Glomerular visceral epithelial cell (primary cell): ENCODE measurements at regions not wholly inside any gene's neighbourhood (a gene's known extent, or its start where the extent isn't known, plus 50 kb on each side); places are given as distances from the start of the nearest gene placed in this dataset.
"Not testable (repeated sequence)": the region's sequence is repeated elsewhere in the genome, so short reads cannot be mapped to it uniquely, and the experiment has no call there.

Source experiments
- DNase-seq: peaks from one replicate; pipeline ENCODE4 v3.0.0-alpha.2; 2016; ENCODE audit errors: extremely low spot score

DNA sequence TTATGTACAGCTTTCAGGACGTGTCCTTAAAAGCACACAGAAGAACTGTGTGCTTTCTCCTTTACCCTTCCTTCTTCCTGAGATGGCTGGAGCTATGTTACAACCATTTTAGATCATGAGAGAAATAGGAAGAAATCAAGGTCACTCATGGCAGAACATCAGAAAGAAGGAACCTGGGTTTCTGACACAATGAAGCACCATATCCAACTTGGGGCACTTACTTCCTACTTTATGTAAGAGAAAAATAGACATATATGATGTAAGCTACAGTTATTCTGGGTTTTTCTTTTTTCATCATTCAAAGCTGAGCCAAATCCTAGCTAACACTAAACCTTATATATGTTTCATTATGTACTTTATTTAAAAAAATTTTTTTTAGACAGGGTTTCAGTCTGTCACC is 79.5 kb downstream of the FAM161A start:
- DNase-seq: no peak

DNA sequence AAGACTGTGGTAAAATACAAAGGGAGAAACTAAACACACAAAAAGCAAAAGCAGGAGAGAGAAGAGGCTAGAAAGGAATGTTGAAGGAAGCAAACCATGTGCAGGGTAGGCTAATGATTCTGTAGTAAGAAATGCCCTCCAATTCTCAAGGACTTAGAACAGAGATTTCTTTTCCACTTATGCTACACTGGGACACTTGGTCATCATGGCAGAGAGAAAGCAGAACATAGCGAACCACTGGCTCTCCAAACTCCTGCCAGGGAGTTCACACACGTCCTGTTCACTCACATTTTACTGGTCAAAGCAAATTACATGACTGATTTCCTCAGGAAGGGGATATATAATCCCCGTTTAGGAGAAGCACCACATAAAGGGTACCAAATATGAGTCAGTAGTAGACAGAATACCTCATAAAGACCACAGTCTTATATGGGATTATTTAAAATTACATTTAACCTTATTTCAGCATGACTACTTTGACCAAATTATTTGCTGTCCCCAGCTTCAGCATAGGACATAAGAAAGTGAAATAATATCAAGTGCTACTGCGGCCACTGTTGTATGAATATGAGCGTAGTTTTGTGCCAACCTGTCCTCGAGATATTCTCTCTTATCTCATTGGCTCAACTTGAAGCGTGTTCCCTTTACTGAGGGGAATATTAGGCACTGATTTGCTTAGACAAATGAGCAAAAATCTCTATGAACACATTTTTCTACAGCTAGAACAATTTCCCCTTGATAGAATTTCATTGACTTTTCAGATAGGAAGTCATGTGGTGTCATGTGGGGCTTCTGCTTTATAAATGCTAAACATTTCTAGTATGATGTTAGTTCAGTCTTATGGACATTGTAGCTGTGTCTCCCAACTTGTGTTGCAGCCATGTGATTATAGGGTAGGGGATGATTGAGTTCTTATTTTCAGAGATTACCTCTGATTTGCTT is 81.7 kb downstream of the FAM161A start:
- no peak for DNase-seq

DNA sequence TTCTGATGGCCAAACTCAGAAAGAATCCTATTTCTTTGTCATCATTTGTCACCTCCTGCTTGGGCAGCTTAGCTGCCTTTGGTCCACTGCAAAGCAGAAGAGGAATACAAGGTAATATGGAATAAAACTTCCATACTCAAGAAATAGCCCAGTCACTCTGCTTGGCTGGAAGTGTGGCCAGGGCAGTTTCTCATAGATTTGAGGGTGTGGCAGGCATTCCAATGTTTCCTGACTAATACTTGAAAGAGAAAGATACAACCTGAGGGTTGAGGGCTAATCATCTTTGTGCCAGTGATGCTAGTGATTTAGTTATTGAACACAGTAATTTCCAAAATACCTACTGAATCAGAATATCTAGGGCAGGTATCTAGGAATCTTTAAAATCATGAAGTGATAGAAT is 83.1 kb downstream of the FAM161A start:
- no peak for DNase-seq

DNA sequence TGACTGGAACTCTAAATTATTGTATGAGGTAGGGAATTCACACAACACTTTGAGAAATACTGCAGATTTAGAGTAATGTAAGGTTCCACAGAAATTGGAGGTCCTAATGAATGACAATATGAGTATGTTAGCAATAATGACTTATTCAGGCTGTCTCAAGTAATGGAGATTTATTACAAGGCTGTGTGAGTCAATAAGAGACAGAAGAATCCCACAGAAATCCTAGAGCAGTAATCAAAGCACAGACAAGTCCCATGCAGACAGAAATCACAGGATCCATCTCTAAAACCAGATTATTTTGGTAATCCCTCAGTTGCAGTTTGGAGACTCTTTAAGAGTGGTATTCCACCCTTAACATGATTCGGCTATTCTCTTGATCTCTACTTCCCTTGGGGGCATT is 83.6 kb downstream of the FAM161A start:
- no peak for DNase-seq

DNA sequence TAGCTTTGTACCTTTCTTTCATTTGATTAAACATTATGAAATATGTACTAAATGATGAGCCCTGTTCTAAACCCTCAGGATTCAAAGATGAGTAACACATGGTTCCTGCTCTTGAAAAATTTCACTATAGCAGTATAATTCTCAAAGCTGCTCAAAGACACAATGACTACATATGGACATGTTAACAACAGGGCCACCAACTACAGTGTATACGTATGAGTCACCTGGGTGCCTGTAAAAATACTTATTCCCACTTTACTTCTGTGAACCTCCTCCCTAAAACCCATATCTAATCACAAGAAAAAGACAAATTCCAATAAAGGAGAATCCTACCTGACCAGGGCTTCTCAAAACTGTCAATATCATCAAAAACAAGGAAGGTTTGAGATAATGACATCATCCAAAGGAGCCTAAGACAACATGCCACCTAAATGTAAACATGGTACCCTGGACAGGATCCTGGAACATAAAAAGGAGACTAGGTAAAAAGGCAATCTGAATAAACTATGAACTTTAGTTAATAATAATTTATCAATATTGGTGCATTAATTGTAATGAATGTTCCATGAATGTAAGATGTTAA is 84.7 kb downstream of the FAM161A start:
- DNase-seq: no peak

DNA sequence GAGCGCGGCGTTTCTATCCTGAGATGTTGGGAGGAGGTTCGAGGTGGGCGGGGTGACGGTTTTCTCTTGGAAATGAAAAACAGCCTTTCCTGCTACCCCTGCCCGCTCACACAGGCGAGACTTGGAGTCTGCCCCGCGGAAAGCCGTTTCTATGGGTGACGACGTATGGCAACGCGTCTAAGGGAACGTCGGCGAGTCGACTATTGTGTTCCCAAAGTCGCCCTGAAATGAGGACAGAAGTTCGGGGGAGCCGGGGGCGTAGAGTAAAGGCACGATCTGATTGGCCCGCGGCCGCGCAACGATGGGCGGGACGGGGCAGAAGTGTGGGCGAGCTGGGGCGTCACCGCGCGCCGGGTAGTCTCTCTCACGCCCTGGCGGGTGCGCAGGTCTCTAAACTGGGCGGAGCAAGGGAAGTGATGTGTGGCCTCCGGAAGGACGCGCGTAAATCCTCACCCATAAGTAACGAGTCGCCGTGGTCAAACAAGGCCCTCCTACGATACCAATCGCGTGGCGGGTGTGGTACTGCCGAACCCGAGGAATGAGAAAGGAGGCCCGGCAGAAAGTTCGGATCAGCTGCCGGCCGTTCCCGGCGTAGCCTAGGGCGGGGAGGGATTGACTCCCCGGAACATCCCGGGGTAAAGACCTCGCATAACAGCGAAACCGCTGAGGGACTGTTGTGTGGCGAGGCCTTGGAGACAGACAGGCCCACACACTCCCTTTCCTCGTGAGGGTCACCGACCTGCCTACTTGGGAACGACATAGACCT is 89.6 kb downstream of the FAM161A start:
- DNase-seq: peak; percentile 96

DNA sequence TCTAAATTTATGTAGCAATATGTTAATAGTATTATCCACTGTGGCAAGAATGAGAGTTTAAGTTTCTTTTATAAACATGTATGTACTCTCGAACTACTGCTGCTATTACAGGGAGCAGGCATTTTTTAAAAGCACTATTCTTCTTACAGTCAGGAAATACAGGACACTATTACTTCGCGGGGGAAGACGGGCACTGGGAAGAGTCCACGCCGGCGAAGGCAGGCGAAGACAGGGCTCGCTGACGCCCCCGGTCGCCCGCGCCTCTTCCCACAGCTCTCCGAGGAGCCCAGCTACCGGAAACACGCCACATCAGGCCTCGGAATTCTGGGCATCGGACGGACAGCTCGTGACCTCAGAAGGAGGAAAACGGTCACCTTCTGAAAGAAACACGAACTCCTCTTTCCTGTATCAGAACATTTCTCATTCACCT is 90.2 kb downstream of the FAM161A start:
- peak; percentile 77 for DNase-seq

DNA sequence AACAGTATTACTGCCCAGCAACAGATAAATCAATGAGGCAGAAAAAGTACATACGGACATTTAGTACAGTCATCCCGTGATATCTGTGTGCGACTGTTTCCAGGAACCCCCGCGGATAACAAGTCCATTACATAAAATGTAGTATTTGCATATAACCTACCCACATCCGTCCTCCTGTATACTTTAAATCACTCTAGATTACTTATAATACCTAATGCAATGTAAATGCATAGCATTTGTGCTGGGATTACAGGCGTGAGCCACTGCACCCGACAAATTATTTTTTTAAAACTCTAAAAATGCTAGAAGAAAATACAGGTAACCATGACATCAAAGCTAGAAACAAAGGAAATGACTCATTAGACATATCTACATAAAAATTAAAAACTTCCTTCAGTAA is 91.6 kb downstream of the FAM161A start:
- DNase-seq: no peak

DNA sequence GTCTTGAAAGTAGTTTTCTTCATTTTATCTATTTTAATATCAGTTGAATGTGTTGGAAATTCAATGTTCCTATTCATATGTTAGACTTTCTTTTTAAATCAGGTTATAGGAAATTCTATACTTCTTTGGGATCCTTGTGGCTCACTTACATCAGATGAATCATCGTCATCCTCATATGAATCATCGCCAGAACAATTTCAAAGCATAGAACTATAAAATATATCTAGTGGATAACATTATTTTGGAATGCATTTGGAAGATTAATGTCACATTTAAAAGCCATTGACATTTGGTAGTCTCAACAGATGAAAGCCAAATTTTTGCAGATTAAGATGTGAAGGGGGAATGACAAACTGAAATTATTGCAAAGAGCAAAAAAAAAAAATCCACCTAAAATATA is 94.1 kb downstream of the FAM161A start:
- DNase-seq: peak; percentile 21

DNA sequence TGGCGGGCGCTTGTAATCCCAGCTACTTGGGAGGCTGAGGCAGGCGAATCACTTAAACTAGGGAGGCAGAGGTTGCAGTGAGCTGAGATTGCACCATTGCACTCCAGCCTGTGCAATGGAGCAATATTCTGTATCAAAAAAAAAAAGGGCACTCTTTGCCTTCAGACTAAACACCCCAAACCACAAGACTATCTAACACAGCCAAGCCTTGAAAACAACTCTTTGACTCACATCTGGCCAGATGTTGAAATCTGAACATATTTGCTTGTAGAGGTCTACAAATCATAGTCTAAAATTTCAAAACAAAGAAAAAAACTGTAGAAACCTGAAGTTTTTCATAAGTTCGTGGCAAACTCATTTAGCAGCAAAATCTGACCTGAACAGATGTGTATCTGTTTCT is 94.9 kb downstream of the FAM161A start:
- no peak for DNase-seq

DNA sequence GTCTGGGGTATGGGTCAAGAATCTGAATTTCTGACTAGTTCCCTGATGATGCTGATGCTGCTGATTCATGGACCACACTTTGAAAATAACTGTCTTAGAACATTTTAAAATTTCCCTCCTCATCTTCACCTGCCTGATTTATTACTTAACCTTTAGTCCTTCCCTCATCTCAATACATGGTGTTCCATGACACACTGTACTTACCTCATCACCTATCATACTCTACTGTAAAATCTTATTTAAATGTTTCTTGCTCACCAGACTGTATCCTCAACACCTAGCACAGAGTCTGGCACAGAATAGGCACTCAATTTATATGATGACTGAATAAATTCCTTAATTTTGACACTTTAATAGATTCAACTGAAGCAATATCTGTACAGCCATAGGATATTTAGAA is 95.7 kb downstream of the FAM161A start:
- no peak for DNase-seq

DNA sequence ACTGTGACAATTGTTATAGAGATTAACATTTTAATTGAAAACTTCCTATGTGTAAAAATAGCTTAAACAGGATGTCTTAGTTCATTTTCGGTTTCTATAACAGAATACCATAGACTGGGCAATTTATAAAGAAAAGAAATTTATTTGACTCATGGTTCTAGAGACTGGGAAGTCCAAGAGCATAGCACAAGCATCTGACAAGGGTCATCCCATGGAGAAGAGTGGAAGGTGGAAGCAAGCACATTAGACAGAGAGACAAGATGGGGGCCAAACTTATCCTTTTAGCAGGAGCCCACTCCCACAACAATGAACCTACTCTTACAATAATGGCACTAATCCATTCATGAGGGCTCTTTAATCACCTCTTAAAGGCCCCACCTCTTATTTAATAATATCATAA is 100.3 kb downstream of the FAM161A start:
- DNase-seq: no peak

DNA sequence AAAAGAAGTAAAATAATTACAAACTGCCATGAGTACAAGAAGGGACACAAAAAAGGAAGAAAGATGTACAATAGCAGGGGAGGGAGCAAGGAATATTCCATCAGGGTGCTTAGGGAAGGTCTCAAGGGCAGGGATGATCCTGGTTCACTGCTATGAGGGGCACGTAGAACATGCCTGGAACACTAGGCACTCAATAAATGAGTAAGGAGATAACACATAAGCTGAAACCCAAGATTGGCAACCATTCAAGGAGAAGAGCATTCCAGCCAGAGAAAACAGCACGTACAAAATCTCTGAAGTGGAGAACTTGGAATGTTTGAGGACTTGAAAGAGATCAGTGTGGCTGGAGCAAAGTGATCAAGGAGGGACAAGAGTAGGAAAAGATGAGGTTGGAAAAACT is 103.2 kb downstream of the FAM161A start:
- DNase-seq: peak; percentile 27

DNA sequence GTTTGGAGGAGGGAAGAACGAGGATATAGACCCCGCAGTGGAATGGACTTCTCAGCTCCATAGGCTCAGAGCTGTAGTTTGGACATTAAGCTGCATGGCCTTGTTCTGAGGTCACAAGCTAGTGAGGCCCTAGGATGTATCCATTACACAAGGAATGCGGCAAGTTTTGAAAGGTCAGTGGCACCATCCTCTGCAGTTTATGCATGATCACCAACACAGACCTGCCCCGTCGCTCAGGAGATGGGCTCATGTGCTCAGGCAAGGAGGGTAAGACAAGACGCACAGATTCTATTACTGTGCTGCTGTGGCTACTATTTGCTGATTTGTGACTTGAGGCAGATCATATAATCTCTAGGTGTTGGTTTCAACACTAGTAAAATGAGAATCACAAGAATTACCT is 110.9 kb downstream of the FAM161A start:
- DNase-seq: no peak

DNA sequence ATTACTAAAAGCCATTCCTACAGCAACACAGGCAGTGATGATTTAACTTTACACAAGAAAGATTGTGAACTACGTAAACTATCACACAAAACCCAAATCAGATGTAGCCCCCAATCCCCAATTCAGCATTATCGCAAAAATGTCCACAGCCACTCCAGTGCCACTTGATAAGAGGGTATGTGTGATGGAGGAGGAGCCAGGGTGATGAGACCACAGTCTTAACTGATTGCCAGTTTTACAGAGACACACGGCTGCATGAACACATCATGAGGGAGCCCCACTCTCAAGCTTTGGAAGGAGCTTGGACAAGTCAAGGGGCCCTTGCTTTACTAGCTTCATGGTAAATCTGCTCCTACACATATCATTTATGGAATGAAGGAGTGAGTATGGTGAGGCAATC is 116.0 kb downstream of the FAM161A start:
- DNase-seq: no peak

DNA sequence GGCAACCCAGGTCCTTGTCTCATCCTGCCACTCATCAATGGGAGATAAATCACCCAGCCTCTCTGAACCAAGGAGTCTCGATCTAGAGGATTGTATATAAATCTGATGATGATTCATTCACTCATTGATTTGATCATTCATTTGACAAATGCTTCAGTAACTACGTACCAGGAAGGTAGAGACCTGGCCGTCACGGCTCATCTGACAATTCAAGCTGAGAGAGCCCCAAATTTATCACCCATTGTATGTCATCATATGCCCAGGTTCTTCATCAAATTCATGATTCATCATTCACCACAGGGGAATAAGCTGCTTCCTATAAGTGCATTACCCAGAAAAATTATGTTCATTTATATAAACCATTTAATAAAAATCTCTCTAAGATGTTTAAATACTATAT is 116.9 kb downstream of the FAM161A start:
- peak; percentile 2 for DNase-seq

DNA sequence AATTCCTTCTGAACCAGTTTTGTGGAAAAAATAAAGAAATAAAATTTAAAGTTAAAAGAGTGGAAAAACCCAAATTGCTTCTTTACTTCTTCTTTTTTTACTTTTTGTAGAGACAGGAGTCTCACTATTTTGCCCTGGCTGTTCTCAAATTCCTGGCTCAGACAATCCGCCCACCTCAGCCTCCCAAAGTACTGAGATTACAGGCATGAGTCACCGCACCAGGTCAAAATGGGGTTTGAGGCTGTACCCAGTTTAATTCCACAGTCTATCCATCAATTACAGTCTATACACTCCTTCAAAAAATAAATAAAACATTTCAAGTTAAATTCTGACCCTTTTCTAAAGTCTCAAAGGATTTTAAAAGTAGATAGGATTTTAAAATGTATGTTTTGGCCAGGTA is 120.3 kb downstream of the FAM161A start:
- DNase-seq: no peak

DNA sequence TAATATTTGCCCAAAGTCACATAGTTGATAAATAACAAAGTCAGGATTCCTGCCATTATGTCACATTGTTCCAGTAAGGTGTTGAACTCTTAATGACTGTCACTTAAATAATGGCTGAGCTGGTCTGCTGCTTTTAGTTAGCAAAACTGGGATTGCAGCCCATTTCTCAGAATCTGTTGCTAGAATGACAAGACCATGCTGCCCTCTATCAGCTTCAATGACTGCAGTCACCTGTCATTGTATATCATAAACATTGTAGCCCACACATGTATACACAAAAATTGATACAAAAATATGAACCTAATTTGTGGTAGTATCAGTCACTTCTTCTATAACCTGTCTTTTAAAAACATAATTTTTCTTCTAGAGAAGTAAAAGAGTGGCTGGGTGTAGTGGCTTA is 121.1 kb downstream of the FAM161A start:
- no peak for DNase-seq

DNA sequence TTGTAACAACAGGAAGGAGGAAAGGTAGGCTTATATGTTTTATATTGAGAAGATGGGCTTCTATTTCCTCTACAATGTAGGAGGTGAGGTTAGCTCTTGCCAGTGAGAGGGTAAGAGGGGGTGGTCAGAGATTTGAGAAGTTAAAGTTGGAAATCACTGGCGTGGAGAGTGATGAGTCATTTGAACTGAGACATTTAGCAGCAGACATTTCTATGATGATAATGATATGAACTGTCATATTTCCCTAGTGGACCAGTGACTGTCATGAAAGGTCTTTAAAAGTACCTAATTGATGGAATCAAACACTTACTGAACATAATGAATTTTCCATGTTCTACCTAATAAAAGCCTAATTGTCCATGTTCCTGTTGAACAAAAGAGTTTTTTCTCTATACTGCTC is 126.1 kb downstream of the FAM161A start:
- DNase-seq: peak; percentile 5

DNA sequence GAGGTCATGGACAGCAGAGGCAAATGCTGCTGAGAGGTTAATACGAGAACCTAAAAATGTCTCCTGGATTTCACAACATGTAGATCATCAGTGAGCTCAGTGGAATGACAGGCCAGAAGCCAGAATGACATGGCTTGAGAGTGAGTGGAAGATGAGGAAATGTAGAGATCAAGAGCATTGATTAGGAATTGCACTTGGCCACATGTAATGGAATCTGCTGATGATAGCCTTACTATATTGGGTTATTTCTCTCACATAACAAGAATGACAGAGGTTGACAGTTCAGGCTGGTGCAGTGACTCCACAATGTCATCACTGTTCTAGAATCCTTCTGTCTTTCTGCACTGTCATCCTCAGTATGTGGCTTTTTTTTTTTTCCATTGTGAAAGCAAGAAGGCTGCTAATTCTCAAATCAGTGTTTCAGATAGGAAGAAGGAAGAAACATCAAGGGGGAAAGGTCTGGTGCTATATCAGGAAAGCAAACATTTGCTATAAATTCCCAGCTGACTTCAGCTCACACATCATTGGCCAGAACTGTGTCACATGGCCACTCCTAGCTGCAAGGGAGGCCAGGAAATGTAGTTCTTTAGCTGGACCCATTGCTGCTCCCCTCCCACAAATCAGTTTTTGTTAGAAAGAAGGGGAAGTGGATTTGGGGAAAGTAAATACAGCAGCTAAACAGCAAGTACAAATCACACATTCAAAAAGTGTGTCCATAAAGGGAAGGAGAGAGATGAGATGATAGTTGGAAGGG is 127.2 kb downstream of the FAM161A start:
- DNase-seq: no peak

DNA sequence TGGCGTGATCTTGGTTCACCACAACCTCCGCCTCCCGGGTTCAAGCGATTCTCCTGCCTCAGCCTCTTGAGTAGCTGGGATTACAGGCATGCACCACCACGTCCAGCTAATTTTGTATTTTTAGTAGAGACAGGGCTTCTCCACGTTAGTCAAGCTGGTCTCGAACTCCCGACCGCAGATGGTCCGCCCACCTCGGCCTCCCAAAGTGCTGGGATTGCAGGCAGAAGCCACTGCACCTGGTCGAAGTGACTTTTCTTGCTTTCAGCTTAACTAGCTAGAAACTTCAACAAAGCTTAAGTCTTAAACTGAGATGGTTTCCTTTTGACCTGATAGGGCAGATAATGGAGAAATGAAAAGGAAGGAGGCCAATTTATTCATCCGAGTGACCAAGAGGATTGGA is 130.5 kb downstream of the FAM161A start:
- not testable (repeated sequence) for DNase-seq

DNA sequence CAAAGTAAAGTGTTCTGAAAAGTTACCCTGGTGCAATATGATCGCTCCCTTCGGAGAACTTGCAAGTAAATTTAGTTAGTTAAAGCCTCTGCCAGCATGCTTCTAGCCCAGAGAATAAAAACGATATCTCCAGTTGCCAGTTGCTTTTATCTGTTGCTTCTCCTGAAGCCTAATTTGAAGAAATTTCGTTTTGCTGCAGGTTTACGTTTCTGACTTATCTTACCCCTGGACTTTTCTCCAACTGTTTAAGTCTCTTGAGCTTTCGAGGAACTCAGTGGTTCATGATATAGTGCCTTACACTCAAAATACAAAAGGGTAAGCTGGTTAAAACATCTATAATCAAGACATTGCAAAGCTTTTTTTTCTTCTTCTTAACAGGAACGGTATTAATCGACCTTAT is 131.1 kb downstream of the FAM161A start:
- no peak for DNase-seq
